Sigmoid colon (tissue), 4 donors: ENCODE measurements at regions not wholly inside any gene's neighbourhood (a gene's known extent, or its start where the extent isn't known, plus 50 kb on each side); places are given as distances from the start of the nearest gene placed in this dataset.

ENCODE experiments used
- CTCF ChIP-seq, 4 experiments: fragments of 450-650 bp in 3 of 4; fragments of 200-600 bp in 1 of 4; IDR thresholded peaks; one replicate each; pipeline ENCODE4 v1.5.1; 2016 to 2019; ENCODE audit warnings: antibody characterized with exemption in 4 of 4, mild to moderate bottlenecking in 3 of 4, moderate library complexity in 2 of 4
- EP300 ChIP-seq, 4 donors: sonication (generic); formaldehyde crosslinking; IDR thresholded peaks; one replicate each; pipeline ENCODE4 v1.6.1; 2017; ENCODE audit warnings: antibody characterized with exemption in 4 of 4
- POLR2A ChIP-seq, 2 donors: fragments of 450-650 bp; IDR thresholded peaks; one replicate each; pipeline ENCODE4 v1.6.1; 2016; ENCODE audit warnings: antibody characterized with exemption in 2 of 2, mild to moderate bottlenecking in 2 of 2, moderate library complexity in 2 of 2
- POLR2AphosphoS5 ChIP-seq, 4 donors: sonication (generic); formaldehyde crosslinking; IDR thresholded peaks; one replicate each; pipeline ENCODE4 v1.6.1; 2017; ENCODE audit warnings: antibody characterized with exemption in 4 of 4

- TF ChIP-seq CTCF (IDR thresholded peaks at IDR 0.05) (no peak), EP300 (IDR thresholded peaks at IDR 0.05) (no peak), POLR2A (IDR thresholded peaks at IDR 0.05) (no peak), POLR2AphosphoS5 (IDR thresholded peaks at IDR 0.05) (no peak)
Measured at GRCh38 chr12:127351481-127352010, 915.4 kb upstream of the TMEM132C start.
